ENCODE measurements at regions not wholly inside any gene's neighbourhood (a gene's known extent, or its start where the extent isn't known, plus 50 kb on each side); places are given as distances from the start of the nearest gene placed in this dataset.

- H4K20me1 ChIP-seq (ENCODE audit: control insufficient read depth, insufficient read depth, low read depth, low read length), result no peaks in the 10 kb centered on the region
- H3K4me3 ChIP-seq (ENCODE audit: low read length), result no peak overlapping the region
- no peaks in the 10 kb centered on the region for H3K9me2 ChIP-seq (replicated peaks; ENCODE audit: control insufficient read depth, low read length)
- no peaks in the 10 kb centered on the region for H3K36me3 ChIP-seq (ENCODE audit: control insufficient read depth, low read length)
- no peak overlapping the region for H3K4me2 ChIP-seq (ENCODE audit: low read length)
- H3F3A ChIP-seq (ENCODE audit: control insufficient read depth, insufficient read depth), result no peaks in the 10 kb centered on the region
- H3K27ac ChIP-seq (ENCODE audit: low read depth, low read length), result no peak overlapping the region
- no peak for TF ChIP-seq CTCF (IDR thresholded peaks at IDR 0.05; ENCODE audit: low read depth, low read length, poor library complexity, severe bottlenecking)
- no peak for TF ChIP-seq EZH2phosphoT487 (IDR thresholded peaks at IDR 0.05; ENCODE audit: borderline replicate concordance, low read length)
- H3K27me3 ChIP-seq (ENCODE audit: control insufficient read depth, low read length), result no peaks in the 10 kb centered on the region
- H3K9me3 ChIP-seq (ENCODE audit: control insufficient read depth, insufficient read depth, low read length), result no peaks in the 10 kb centered on the region
- H3K4me1 ChIP-seq (ENCODE audit: control insufficient read depth, low read length), result no peaks in the 10 kb centered on the region
- H3K79me2 ChIP-seq (ENCODE audit: control insufficient read depth, low read length), result no peaks in the 10 kb centered on the region
These were observed 294.9 kb downstream of the EIPR1 start for GRCh38 chr2:3082705-3083104.

DNA sequence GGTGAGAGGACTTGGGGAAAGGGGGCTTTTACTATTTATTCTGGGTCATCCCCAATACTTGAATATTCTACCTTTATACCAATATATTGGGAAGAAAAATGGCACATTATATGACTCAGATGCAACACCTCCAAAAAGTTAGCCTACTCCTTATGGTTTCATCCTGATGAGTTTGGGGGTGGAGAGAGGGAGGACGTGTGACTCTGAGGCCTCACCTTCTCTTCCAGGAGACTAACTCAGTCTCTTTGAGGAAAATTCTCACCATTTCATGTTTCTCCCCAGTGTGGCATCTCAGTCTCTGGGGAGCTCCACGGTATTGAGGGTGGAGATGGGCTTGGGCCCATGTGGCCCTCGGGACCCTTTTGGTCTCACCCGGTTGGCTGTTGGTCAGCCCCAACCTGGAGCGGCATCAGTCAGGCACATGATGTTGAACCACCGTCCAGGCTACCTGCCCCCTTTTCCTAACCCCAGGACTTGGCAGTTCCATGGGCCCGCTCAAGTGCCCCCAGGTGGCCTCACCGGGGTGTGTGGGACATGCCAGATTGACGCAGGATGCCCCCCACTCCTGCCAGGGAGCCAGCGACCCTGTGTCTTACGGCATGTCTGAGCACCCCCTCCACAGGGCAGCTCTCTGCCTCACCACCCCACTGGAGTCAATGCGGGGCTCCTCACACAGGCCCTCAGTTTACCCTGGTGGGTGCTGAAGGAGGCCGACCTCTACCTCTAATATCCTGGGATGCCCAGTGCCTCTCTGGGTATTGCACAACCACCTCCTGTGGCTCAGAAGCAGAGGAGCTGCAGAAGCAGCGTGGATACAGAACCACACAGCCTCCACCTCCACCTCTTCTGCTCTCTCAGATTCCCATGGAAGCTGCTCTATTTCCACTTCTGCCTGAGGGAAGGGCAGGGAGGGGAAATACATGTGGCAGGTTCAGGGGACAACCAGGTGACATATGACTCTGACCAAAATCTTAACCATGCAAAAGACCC lies 297.4 kb downstream of the EIPR1 start:
- H3K27ac ChIP-seq (ENCODE audit: low read depth, low read length), result no peak overlapping the region
- TF ChIP-seq CTCF (IDR thresholded peaks at IDR 0.05; ENCODE audit: low read depth, low read length, poor library complexity, severe bottlenecking) (no peak), EZH2phosphoT487 (IDR thresholded peaks at IDR 0.05; ENCODE audit: borderline replicate concordance, low read length) (no peak)
- no peaks in the 10 kb centered on the region for H3K27me3 ChIP-seq (ENCODE audit: control insufficient read depth, low read length)
- no peak overlapping the region for H3K4me2 ChIP-seq (ENCODE audit: low read length)
- H3K9me3 ChIP-seq (ENCODE audit: control insufficient read depth, insufficient read depth, low read length), result no peaks in the 10 kb centered on the region
- no peaks in the 10 kb centered on the region for H4K20me1 ChIP-seq (ENCODE audit: control insufficient read depth, insufficient read depth, low read depth, low read length)
- H3K4me3 ChIP-seq (ENCODE audit: low read length), result no peak overlapping the region
- H3K9me2 ChIP-seq (replicated peaks; ENCODE audit: control insufficient read depth, low read length), result no peaks in the 10 kb centered on the region
- no peaks in the 10 kb centered on the region for H3K79me2 ChIP-seq (ENCODE audit: control insufficient read depth, low read length)
- no peaks in the 10 kb centered on the region for H3K4me1 ChIP-seq (ENCODE audit: control insufficient read depth, low read length)
- no peaks in the 10 kb centered on the region for H3K36me3 ChIP-seq (ENCODE audit: control insufficient read depth, low read length)
- H3F3A ChIP-seq (ENCODE audit: control insufficient read depth, insufficient read depth), result no peaks in the 10 kb centered on the region

- H3K27ac ChIP-seq (ENCODE audit: low read depth, low read length), result no peak overlapping the region
- H3K4me3 ChIP-seq (ENCODE audit: low read length), result no peak overlapping the region
- no peaks in the 10 kb centered on the region for H3K27me3 ChIP-seq (ENCODE audit: control insufficient read depth, low read length)
- H3F3A ChIP-seq (ENCODE audit: control insufficient read depth, insufficient read depth), result no peaks in the 10 kb centered on the region
- no peak overlapping the region for H3K4me2 ChIP-seq (ENCODE audit: low read length)
- no peaks in the 10 kb centered on the region for H3K9me3 ChIP-seq (ENCODE audit: control insufficient read depth, insufficient read depth, low read length)
- no peaks in the 10 kb centered on the region for H4K20me1 ChIP-seq (ENCODE audit: control insufficient read depth, insufficient read depth, low read depth, low read length)
- H3K9me2 ChIP-seq (replicated peaks; ENCODE audit: control insufficient read depth, low read length), result no peaks in the 10 kb centered on the region
- H3K4me1 ChIP-seq (ENCODE audit: control insufficient read depth, low read length), result no peaks in the 10 kb centered on the region
- H3K79me2 ChIP-seq (ENCODE audit: control insufficient read depth, low read length), result no peaks in the 10 kb centered on the region
- no peaks in the 10 kb centered on the region for H3K36me3 ChIP-seq (ENCODE audit: control insufficient read depth, low read length)
- no peak for TF ChIP-seq EZH2phosphoT487 (IDR thresholded peaks at IDR 0.05; ENCODE audit: borderline replicate concordance, low read length)
- no peak for TF ChIP-seq CTCF (IDR thresholded peaks at IDR 0.05; ENCODE audit: low read depth, low read length, poor library complexity, severe bottlenecking)
These were observed 298.2 kb downstream of the EIPR1 start for GRCh38 chr2:3079466-3079865.

Measured in DOHH2 (cell line).